ENCODE measurements at regions not wholly inside any gene's neighbourhood (a gene's known extent, or its start where the extent isn't known, plus 50 kb on each side); places are given as distances from the start of the nearest gene placed in this dataset.

DNA sequence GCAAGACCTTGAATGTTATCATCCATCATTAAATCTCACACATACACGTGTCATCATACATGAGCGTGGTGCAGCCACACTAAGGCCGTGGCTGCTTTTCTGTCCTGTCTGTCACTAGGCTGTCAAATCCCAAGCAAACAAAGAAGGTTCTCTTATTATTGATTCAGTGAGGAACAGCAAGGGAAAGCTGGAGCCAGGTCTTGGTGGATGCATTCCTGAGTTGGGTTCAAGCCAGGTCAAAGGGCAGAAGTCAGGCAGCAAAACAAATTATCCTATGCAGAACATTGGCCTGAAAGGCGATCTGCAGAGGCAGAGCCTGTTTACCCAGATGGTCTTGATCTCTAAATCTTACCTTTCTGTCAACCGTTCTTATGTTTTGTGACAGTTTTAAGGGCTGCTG, 252.3 kb downstream of the NEDD1 start:
- TF ChIP-seq, protein P1, sequence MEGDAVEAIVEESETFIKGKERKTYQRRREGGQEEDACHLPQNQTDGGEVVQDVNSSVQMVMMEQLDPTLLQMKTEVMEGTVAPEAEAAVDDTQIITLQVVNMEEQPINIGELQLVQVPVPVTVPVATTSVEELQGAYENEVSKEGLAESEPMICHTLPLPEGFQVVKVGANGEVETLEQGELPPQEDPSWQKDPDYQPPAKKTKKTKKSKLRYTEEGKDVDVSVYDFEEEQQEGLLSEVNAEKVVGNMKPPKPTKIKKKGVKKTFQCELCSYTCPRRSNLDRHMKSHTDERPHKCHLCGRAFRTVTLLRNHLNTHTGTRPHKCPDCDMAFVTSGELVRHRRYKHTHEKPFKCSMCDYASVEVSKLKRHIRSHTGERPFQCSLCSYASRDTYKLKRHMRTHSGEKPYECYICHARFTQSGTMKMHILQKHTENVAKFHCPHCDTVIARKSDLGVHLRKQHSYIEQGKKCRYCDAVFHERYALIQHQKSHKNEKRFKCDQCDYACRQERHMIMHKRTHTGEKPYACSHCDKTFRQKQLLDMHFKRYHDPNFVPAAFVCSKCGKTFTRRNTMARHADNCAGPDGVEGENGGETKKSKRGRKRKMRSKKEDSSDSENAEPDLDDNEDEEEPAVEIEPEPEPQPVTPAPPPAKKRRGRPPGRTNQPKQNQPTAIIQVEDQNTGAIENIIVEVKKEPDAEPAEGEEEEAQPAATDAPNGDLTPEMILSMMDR (IDR thresholded peaks at IDR 0.05): no peak
- Histone ChIP-seq H3K4me3 (no peak overlapping the region), H3K27ac (no peak overlapping the region), H3K9me3 (no peaks in the 10 kb centered on the region), H3K27me3 (no peaks in the 10 kb centered on the region), H3K36me3 (no peaks in the 10 kb centered on the region), H3K4me1 (no peaks in the 10 kb centered on the region)
- no peak for DNase-seq (ENCODE audit: low spot score)

DNA sequence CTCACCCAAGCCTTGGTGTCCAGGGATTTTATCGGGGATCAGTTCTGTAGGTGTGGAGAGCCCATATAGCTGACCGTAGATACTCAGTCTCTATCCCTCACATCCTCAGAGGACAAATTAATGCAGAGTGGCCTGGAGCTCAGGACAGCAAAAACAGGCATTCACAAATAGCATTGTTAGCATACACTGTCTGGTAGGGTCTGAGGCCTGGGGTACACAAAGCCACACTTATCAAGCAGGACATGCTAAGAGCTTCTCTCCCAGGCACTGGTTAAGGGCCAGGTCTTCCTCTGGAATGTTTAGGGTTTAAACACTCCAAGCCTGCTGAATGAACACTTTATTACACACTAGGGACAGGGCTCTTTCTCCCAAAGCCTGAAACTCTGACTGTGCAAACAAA, 253.2 kb downstream of the NEDD1 start:
- TF ChIP-seq, protein P1 (IDR thresholded peaks at IDR 0.05): no peak
- Histone ChIP-seq H3K4me1 (no peaks in the 10 kb centered on the region), H3K36me3 (no peaks in the 10 kb centered on the region), H3K27ac (no peak overlapping the region), H3K9me3 (no peaks in the 10 kb centered on the region), H3K27me3 (no peaks in the 10 kb centered on the region), H3K4me3 (no peak overlapping the region)
- DNase-seq (ENCODE audit: low spot score): no peak

DNA sequence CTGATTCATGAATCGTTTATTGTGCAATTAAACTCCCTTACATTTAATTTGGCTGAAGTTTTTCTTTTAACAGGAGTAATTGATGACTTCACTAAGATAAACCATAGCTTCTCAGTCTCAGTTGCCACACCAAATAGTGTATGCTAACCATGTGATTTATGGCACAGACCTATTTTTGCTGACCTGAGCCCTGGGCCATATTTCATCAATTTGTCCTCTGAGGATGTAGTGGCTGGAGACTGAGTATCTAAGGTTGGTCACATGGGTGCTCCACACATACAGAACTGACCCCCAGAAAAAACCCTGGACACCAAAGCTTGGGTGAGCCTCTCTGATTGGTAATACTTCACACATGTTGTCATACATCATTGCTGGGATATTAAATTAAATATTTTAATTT, 255.1 kb downstream of the NEDD1 start:
- Histone ChIP-seq H3K36me3 (no peaks in the 10 kb centered on the region), H3K9me3 (no peaks in the 10 kb centered on the region), H3K4me1 (no peaks in the 10 kb centered on the region), H3K27me3 (no peaks in the 10 kb centered on the region), H3K4me3 (no peak overlapping the region), H3K27ac (no peak overlapping the region)
- TF ChIP-seq, protein P1 (IDR thresholded peaks at IDR 0.05): no peak
- DNase-seq (ENCODE audit: low spot score): no peak

DNA sequence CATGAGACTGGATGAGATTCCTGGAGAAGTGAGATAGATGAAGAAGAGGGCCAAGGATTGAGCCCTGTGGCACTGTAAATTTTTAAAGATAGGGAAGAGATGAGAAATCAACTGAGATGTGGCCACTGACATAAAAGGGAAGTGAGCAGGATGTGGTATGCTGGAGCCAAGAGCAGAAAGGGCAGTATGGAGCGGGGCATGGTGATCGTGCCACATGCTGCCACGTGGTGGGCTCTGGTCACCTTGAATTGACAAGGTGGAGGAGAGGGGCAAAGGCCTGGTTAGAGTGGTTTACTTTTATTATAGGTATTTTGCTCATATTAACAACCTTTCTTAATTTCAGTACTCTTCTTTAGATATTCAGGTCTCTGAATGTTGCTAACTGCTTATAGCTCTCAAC, 257.9 kb downstream of the NEDD1 start:
- Histone ChIP-seq H3K27me3 (no peaks in the 10 kb centered on the region), H3K9me3 (no peaks in the 10 kb centered on the region), H3K4me1 (no peaks in the 10 kb centered on the region)

DNA sequence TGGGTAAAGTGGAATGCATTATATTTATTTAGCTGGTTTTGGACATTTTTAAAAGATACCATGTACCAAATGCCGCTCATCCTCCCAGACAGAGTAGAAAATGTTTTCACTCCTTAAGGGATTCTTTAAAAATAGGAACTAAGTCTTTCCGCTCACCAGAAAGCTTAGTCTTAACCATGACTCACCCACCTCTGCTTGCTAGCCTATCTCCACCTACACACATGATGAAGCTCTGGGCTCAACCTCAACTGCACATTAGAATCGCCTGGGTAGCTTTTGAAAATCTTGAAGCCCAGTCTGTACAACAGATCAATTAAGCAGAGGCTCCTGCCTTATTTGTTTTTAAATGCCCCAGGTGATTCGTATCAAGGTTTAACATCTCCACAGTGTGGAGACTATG, 260.5 kb downstream of the NEDD1 start:
- DNase-seq (ENCODE audit: low spot score): no peak
- H3K9me3 ChIP-seq: no peaks in the 10 kb centered on the region
- TF ChIP-seq, protein P1 (IDR thresholded peaks at IDR 0.05): no peak

More for the DNA sequence above, 257.9 kb downstream of the NEDD1 start:
- Histone ChIP-seq H3K4me3 (no peak overlapping the region), H3K27ac (no peak overlapping the region), H3K36me3 (no peaks in the 10 kb centered on the region)
- no peak for DNase-seq (ENCODE audit: low spot score)
- TF ChIP-seq, protein P1 (IDR thresholded peaks at IDR 0.05): no peak

DNA sequence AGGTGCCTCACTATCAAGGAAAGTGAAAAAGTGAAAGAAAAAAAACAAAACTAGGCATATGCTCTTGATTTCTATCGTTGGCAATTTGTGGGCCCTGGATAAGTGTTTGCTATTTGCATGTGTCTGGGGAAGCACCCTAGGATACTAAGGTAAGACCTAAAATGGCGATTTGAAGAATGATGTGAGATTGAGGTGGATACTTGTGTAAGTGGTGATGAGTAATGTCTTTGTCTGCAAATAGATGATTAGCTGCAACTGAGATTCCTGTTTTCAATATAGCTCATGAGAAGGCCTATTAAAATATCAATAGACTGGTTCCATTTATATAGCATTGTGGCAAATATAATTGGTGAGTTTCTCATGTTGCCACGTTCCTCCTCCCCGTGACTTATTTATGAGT, 261.7 kb downstream of the NEDD1 start:
- no peak overlapping the region for H3K4me3 ChIP-seq
- no peaks in the 10 kb centered on the region for H3K36me3 ChIP-seq
- TF ChIP-seq, protein P1 (IDR thresholded peaks at IDR 0.05): no peak
- H3K9me3 ChIP-seq: no peaks in the 10 kb centered on the region
- DNase-seq (ENCODE audit: low spot score): no peak
- no peaks in the 10 kb centered on the region for H3K27me3 ChIP-seq
- no peak overlapping the region for H3K27ac ChIP-seq
- no peaks in the 10 kb centered on the region for H3K4me1 ChIP-seq

More for the DNA sequence above, 260.5 kb downstream of the NEDD1 start:
- Histone ChIP-seq H3K4me3 (no peak overlapping the region), H3K27me3 (no peaks in the 10 kb centered on the region), H3K4me1 (no peaks in the 10 kb centered on the region), H3K36me3 (no peaks in the 10 kb centered on the region), H3K27ac (no peak overlapping the region)

Measured in right atrium auricular region (tissue), 2 donors.